GM12872 (cell line): ENCODE measurements at regions not wholly inside any gene's neighbourhood (a gene's known extent, or its start where the extent isn't known, plus 50 kb on each side); places are given as distances from the start of the nearest gene placed in this dataset.

Experiments used
- CTCF ChIP-seq: IDR thresholded peaks from 3 replicates; pipeline ENCODE4 v1.5.1; 2011; ENCODE audit warnings: low read depth, mild to moderate bottlenecking, low read length, moderate library complexity; ENCODE audit not compliant: insufficient read depth

DNA sequence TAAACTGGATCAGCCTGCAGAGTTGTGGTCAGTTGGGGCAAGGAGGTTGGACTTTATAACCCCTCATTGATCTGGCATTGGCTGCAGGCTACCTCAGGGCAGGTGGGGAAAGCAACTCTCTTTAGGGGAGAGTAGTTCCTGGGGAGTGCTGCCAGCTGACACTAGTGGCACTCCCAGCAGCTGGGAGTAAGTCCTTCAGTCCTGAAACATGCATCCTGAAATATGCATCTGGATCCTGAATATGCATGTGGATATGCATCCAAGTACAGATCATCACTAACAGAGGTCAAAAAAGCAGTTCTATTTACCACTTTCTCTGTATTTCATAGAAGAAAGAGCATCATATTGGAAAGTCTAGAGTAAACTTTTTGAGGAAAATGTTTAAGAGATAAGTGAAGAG, 350.8 kb downstream of the EPM2A start:
- no peak for TF ChIP-seq CTCF

- no peak for TF ChIP-seq CTCF
Measured at GRCh38 chr6:145396499-145396898, 338.8 kb downstream of the EPM2A start.

- TF ChIP-seq CTCF, result no peak
Measured at GRCh38 chr6:145400508-145400907, 334.8 kb downstream of the EPM2A start.

- no peak for TF ChIP-seq CTCF
Measured at GRCh38 chr6:145405006-145405551, 330.2 kb downstream of the EPM2A start.

DNA sequence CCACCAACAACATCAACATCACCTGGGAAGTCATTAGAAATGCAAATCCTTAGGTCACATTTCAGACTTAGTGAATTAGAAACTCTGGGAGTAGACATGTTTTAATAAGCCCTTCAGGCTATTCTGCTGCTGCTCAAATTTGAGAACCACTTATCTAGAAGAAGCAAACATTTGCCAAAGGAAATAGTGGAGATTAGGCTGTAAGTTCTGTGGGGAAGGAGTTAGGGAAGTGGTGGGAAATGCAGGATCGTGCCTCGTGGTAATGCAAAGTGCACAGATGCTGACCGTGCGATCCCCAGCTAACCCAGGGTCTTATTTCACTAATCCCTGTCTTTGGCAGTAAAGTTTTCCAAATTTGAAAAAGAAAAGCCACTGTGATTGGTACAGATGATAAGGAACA, 328.5 kb downstream of the EPM2A start:
- no peak for TF ChIP-seq CTCF

- TF ChIP-seq CTCF, result no peak
Measured at GRCh38 chr6:145415616-145416015, 319.7 kb downstream of the EPM2A start.

- TF ChIP-seq CTCF, result no peak
Measured at GRCh38 chr6:145420599-145420998, 314.7 kb downstream of the EPM2A start.
